ENCODE measurements at regions not wholly inside any gene's neighbourhood (a gene's known extent, or its start where the extent isn't known, plus 50 kb on each side); places are given as distances from the start of the nearest gene placed in this dataset.

DNA sequence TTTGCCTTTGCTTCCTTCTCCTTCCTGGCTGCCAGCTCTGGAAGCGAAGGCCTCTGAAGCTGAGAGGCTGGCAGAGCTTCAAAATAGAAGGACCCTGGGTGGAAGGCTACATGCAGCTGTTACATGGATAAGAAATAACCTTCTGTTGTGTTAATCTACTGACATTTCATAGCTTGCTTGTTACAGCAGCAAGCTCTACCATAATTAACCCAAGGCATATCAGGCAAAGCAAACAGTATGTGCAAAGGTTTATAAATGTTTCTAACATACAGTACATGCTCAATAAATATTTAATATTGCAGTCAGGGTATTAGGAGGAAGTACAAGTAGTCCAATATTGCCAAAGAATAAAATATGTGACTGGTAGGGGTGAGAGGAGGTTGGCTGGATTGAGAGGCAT, 55.6 kb upstream of the MKLN1 start:
- no peak for DNase-seq (ENCODE audit: low read depth)

GRCh38 chr7:131274986-131275385, 52.7 kb upstream of the MKLN1 start:
- no peak for DNase-seq (ENCODE audit: low read depth)

GRCh38 chr7:131276190-131276589, 51.5 kb upstream of the MKLN1 start:
- no peak for DNase-seq (ENCODE audit: low read depth)

DNA sequence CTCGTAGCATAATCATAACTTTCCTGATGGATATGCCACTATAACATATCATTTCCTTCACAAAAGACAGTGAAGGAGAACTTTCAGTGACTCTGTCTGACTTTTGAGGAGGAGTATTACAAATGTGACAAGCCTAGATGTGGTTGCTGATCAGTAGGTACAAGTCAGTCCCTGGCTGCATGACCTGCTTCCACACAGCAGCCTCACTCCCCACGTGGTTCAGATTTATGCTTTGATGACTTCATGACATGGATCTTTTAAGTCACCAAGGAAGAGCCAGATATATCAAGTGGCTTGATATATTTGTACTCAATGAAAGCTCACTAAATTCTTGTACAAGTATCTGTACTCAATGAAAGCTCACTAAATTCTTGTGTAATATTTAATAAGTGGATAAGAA, 50.9 kb upstream of the MKLN1 start:
- no peak for DNase-seq (ENCODE audit: low read depth)
